A673 (cell line): ENCODE measurements at regions not wholly inside any gene's neighbourhood (a gene's known extent, or its start where the extent isn't known, plus 50 kb on each side); places are given as distances from the start of the nearest gene placed in this dataset.

ENCODE experiments used
- EZH2 ChIP-seq: fragments of 200-600 bp; sonication (generic); IDR thresholded peaks from 2 replicates; pipeline ENCODE4 v1.6.1; 2017; ENCODE audit warnings: borderline replicate concordance, low read depth, mild to moderate bottlenecking, mixed read lengths, antibody characterized with exemption, low read length; ENCODE audit not compliant: poor library complexity, severe bottlenecking
- TF ChIP-seq, protein P1 (sequence below): fragments of 300-800, 200-600 bp; sonication (generic); conservative IDR thresholded peaks from 2 replicates; pipeline ENCODE4 v1.5.1; 2017; ENCODE audit warnings: low read depth, mild to moderate bottlenecking, antibody characterized with exemption, low read length, moderate library complexity, mixed read lengths

DNA sequence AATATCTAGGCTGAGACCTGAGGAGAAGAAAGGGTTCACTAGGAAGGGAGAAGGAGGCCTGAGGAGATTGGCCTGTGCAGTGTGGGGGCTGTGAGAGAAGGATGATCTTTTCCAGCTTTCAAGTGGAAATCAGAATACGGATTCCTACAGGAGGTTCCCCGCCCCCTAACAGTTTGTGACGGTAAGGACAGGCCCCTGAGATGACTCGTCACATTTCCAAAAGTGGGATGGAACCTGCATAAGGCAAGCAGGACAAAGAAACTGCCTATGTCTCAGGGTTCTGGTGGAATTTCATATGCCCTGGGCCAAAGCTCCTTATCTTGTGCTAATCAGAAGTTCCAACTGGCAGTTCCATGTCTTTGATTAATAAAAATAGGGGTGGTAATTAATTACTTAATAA lies 275.6 kb downstream of the SNX10 start:
- TF ChIP-seq, protein P1, sequence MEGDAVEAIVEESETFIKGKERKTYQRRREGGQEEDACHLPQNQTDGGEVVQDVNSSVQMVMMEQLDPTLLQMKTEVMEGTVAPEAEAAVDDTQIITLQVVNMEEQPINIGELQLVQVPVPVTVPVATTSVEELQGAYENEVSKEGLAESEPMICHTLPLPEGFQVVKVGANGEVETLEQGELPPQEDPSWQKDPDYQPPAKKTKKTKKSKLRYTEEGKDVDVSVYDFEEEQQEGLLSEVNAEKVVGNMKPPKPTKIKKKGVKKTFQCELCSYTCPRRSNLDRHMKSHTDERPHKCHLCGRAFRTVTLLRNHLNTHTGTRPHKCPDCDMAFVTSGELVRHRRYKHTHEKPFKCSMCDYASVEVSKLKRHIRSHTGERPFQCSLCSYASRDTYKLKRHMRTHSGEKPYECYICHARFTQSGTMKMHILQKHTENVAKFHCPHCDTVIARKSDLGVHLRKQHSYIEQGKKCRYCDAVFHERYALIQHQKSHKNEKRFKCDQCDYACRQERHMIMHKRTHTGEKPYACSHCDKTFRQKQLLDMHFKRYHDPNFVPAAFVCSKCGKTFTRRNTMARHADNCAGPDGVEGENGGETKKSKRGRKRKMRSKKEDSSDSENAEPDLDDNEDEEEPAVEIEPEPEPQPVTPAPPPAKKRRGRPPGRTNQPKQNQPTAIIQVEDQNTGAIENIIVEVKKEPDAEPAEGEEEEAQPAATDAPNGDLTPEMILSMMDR = no peak
- TF ChIP-seq EZH2 = no peak
